Ishikawa (cell line): ENCODE measurements at regions not wholly inside any gene's neighbourhood (a gene's known extent, or its start where the extent isn't known, plus 50 kb on each side); places are given as distances from the start of the nearest gene placed in this dataset.

Experiments
- CEBPB ChIP-seq: IDR thresholded peaks from 2 replicates; pipeline ENCODE4 v1.6.1; 2012
- CREB1 ChIP-seq: IDR thresholded peaks from 2 replicates; pipeline ENCODE4 v1.6.1; 2012; ENCODE audit warnings: low read depth
- EGR1 ChIP-seq: IDR thresholded peaks from 2 replicates; pipeline ENCODE4 v1.6.1; 2012
- EP300 ChIP-seq: IDR thresholded peaks from 2 replicates; pipeline ENCODE4 v1.6.1; 2012; ENCODE audit warnings: borderline replicate concordance
- FOXM1 ChIP-seq: IDR thresholded peaks from 2 replicates; pipeline ENCODE4 v1.6.1; 2012; ENCODE audit warnings: low read depth, borderline replicate concordance
- MAX ChIP-seq: IDR thresholded peaks from 2 replicates; pipeline ENCODE4 v1.6.1; 2012
- NFIC ChIP-seq: IDR thresholded peaks from 2 replicates; pipeline ENCODE4 v1.6.1; 2012
- RAD21 ChIP-seq: IDR thresholded peaks from 2 replicates; pipeline ENCODE4 v1.6.1; 2012; ENCODE audit warnings: low read depth
- TAF1 ChIP-seq: IDR thresholded peaks from 2 replicates; pipeline ENCODE4 v1.6.1; 2012; ENCODE audit warnings: low read depth, mild to moderate bottlenecking
- TCF12 ChIP-seq: IDR thresholded peaks from 2 replicates; pipeline ENCODE4 v1.6.1; 2012; ENCODE audit warnings: low read depth
- TEAD4 ChIP-seq: IDR thresholded peaks from 2 replicates; pipeline ENCODE4 v1.6.1; 2012
- YY1 ChIP-seq: IDR thresholded peaks from 2 replicates; pipeline ENCODE4 v1.6.1; 2012; ENCODE audit warnings: low read depth
- ZBTB7A ChIP-seq: IDR thresholded peaks from 2 replicates; pipeline ENCODE4 v1.6.1; 2012; ENCODE audit warnings: low read depth
- TF ChIP-seq, protein P1 (sequence below): IDR thresholded peaks from 2 replicates; pipeline ENCODE4 v1.6.1; 2012; ENCODE audit warnings: low read depth, mild to moderate bottlenecking
- TF ChIP-seq, protein P2 (sequence below): IDR thresholded peaks from 2 replicates; pipeline ENCODE4 v1.6.1; 2012

GRCh38 chrX:5726224-5726623, 502.4 kb downstream of the NLGN4X start:
- TF ChIP-seq CREB1 = no peak
- no peak for TF ChIP-seq RAD21
- TF ChIP-seq MAX = no peak
- TF ChIP-seq TEAD4 = no peak
- TF ChIP-seq YY1 = no peak
- TF ChIP-seq TCF12 = no peak
- no peak for TF ChIP-seq TAF1
- no peak for TF ChIP-seq CEBPB
- no peak for TF ChIP-seq EGR1
- TF ChIP-seq ZBTB7A = no peak
- no peak for TF ChIP-seq EP300

DNA sequence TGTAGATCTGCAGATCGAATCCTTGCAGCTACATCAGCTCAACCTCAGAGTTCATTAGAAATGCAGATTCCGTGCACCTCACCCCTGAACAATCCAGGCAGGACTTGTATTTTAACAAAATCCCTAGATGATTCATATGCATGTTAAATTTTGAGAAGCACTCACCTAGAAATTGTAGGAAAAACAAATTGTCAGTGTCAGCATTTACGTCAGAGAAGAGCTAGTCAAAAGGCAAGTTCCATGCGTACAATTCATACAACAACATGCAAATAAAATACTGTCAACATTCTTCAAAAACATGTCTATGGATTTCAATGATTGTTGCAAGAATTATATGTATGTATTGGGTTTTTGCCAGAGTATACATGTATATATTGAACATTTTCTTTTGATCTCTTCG, 504.5 kb downstream of the NLGN4X start:
- TF ChIP-seq, protein P1, sequence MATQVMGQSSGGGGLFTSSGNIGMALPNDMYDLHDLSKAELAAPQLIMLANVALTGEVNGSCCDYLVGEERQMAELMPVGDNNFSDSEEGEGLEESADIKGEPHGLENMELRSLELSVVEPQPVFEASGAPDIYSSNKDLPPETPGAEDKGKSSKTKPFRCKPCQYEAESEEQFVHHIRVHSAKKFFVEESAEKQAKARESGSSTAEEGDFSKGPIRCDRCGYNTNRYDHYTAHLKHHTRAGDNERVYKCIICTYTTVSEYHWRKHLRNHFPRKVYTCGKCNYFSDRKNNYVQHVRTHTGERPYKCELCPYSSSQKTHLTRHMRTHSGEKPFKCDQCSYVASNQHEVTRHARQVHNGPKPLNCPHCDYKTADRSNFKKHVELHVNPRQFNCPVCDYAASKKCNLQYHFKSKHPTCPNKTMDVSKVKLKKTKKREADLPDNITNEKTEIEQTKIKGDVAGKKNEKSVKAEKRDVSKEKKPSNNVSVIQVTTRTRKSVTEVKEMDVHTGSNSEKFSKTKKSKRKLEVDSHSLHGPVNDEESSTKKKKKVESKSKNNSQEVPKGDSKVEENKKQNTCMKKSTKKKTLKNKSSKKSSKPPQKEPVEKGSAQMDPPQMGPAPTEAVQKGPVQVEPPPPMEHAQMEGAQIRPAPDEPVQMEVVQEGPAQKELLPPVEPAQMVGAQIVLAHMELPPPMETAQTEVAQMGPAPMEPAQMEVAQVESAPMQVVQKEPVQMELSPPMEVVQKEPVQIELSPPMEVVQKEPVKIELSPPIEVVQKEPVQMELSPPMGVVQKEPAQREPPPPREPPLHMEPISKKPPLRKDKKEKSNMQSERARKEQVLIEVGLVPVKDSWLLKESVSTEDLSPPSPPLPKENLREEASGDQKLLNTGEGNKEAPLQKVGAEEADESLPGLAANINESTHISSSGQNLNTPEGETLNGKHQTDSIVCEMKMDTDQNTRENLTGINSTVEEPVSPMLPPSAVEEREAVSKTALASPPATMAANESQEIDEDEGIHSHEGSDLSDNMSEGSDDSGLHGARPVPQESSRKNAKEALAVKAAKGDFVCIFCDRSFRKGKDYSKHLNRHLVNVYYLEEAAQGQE = no peak
- TF ChIP-seq TEAD4 (no peak), CREB1 (no peak), EP300 (no peak), RAD21 (no peak), NFIC (no peak), TCF12 (no peak), ZBTB7A (no peak), CEBPB (no peak)

DNA sequence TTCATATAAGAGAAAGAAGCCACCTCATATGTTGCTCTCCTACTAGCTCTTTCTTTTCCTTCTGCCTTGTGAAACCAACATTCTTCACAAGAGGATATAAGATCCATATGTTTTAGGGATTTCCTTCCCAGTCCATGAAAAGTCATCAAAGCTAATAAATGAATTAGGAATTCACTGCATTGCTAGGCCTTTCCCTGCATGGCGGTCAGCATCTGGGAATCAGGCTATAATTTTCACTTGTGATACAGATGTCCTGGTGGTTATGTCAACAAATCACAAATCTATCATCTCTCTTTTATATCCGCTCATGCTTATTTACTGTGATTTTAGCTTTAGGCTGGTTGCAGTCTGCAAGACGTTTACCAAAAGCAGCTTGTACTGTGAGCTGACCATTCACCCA, 510.0 kb downstream of the NLGN4X start:
- TF ChIP-seq TAF1 = no peak

GRCh38 chrX:5716666-5717065, 512.0 kb downstream of the NLGN4X start:
- TF ChIP-seq CREB1 (no peak), MAX (no peak), TAF1 (no peak), TCF12 (no peak), YY1 (no peak), ZBTB7A (no peak), CEBPB (no peak), EGR1 (no peak), EP300 (no peak), TEAD4 (no peak), NFIC (no peak), RAD21 (no peak), FOXM1 (no peak)
- TF ChIP-seq, protein P2, sequence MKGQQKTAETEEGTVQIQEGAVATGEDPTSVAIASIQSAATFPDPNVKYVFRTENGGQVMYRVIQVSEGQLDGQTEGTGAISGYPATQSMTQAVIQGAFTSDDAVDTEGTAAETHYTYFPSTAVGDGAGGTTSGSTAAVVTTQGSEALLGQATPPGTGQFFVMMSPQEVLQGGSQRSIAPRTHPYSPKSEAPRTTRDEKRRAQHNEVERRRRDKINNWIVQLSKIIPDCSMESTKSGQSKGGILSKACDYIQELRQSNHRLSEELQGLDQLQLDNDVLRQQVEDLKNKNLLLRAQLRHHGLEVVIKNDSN = no peak
- TF ChIP-seq, protein P1 = no peak

GRCh38 chrX:5708251-5708650, 520.4 kb downstream of the NLGN4X start:
- TF ChIP-seq YY1 = no peak
- TF ChIP-seq CREB1 = no peak
- TF ChIP-seq TAF1 = no peak
- no peak for TF ChIP-seq RAD21
- no peak for TF ChIP-seq ZBTB7A
- TF ChIP-seq, protein P2 = no peak
- TF ChIP-seq EGR1 = no peak
- TF ChIP-seq, protein P1 = no peak
- TF ChIP-seq TEAD4 = no peak
